NB4 (cell line): ENCODE measurements at regions not wholly inside any gene's neighbourhood (a gene's known extent, or its start where the extent isn't known, plus 50 kb on each side); places are given as distances from the start of the nearest gene placed in this dataset.

ENCODE experiments used
- CTCF ChIP-seq: IDR thresholded peaks from one replicate; pipeline ENCODE4 v1.5.1; 2012; ENCODE audit warnings: low read depth, low read length
- POLR2A ChIP-seq: IDR thresholded peaks from 2 replicates; pipeline ENCODE4 v1.6.1; 2011; ENCODE audit warnings: mild to moderate bottlenecking; ENCODE audit not compliant: insufficient read length; ENCODE audit errors: extremely low read depth

GRCh38 chr1:193402977-193403376, 216.6 kb upstream of the B3GALT2 start:
- TF ChIP-seq POLR2A (no peak), CTCF (no peak)
